Spleen (tissue), 11 donors: ENCODE measurements at regions not wholly inside any gene's neighbourhood (a gene's known extent, or its start where the extent isn't known, plus 50 kb on each side); places are given as distances from the start of the nearest gene placed in this dataset.

Source experiments
- DNase-seq: peaks from one replicate; pipeline ENCODE4 v3.0.0-alpha.2; 2020
- H3K27ac ChIP-seq, 8 donors: fragments of 200-600 bp; sonication (generic) in 7 of 8; 1 replicate in 4 of 8; 2 replicates in 4 of 8; pipeline versions ENCODE4 v1.5.0 to v1.8.0; 2016 to 2021; ENCODE audit warnings: inconsistent platforms in 4 of 8, mild to moderate bottlenecking in 4 of 8, moderate library complexity in 1 of 8
- H3K27me3 ChIP-seq, 7 donors: fragments of 200-600 bp; sonication (generic) in 6 of 7; replicated peaks in 1 of 7; 1 replicate in 4 of 7; 2 replicates in 3 of 7; pipeline versions ENCODE4 v1.5.0 to v1.8.0; 2016 to 2021; ENCODE audit warnings: inconsistent platforms in 3 of 7, mild to moderate bottlenecking in 1 of 7
- H3K36me3 ChIP-seq, 6 donors: fragments of 200-600 bp; sonication (generic) in 5 of 6; 1 replicate in 4 of 6; 2 replicates in 2 of 6; pipeline versions ENCODE4 v1.5.0 to v1.8.0; 2016 to 2021; ENCODE audit warnings: inconsistent platforms in 2 of 6
- H3K4me1 ChIP-seq, 6 donors: fragments of 200-600 bp; sonication (generic) in 5 of 6; 1 replicate in 3 of 6; 2 replicates in 3 of 6; pipeline versions ENCODE4 v1.5.0 to v1.8.0; 2016 to 2021; ENCODE audit warnings: inconsistent platforms in 3 of 6
- H3K4me3 ChIP-seq, 8 donors: fragments of 200-600 bp; sonication (generic) in 7 of 8; 1 replicate in 4 of 8; 2 replicates in 4 of 8; pipeline versions ENCODE4 v1.5.0 to v1.8.0; 2016 to 2021; ENCODE audit warnings: inconsistent platforms in 4 of 8, mild to moderate bottlenecking in 4 of 8, moderate library complexity in 2 of 8
- H3K9me3 ChIP-seq, 8 donors: fragments of 200-600 bp; sonication (generic) in 7 of 8; 1 replicate in 4 of 8; 2 replicates in 4 of 8; pipeline versions ENCODE4 v1.5.0 to v1.8.0; 2016 to 2021; ENCODE audit warnings: inconsistent platforms in 4 of 8
- CTCF ChIP-seq, 11 experiments: fragments of 200-600 bp in 7 of 11; fragments of 450-650 bp in 4 of 11; sonication (generic) in 4 of 11; IDR thresholded peaks in 8 of 11; conservative IDR thresholded peaks in 3 of 11; 1 replicate in 7 of 11; 2 replicates in 4 of 11; pipeline versions ENCODE4 v1.4.0 to v1.8.0; 2016 to 2021; ENCODE audit warnings: antibody characterized with exemption in 11 of 11, inconsistent platforms in 4 of 11, mild to moderate bottlenecking in 1 of 11
- POLR2A ChIP-seq, 3 donors: fragments of 450-650 bp; IDR thresholded peaks; one replicate each; pipeline ENCODE4 v1.5.1; 2017; ENCODE audit warnings: antibody characterized with exemption in 3 of 3, mild to moderate bottlenecking in 1 of 3
- POLR2AphosphoS5 ChIP-seq, 3 donors: sonication (generic); formaldehyde crosslinking; IDR thresholded peaks; one replicate each; pipeline ENCODE4 v1.5.1; 2017; ENCODE audit warnings: antibody characterized with exemption in 3 of 3
- WGBS, 5 donors: extraction: QIAGEN DNeasy Blood & Tissue Kit in 3 of 5; methylation state at CpG; one replicate each; pipeline versions ENCODE4 v1.1.5 to v1.1.7; 2013 to 2018; 5-methylcytosine and 5-hydroxymethylcytosine counted together
- intact Hi-C: fragments of 100-400 bp; cut with DNase I; formaldehyde crosslinking; loops from one replicate; pipeline ENCODE4 v1.15.0; 2023; ENCODE audit warnings: low total_unique reads
- donor health status: healthy with polysubstance abuse.
- donor health status: DM: no; HTN: no; CAD: no; lungs with moderate emphysema.
- donor health status: DM: no; HTN: no; CAD: no.
- donor health status: Bipolar disorder and iron deficiency.
- donor health status: healthy.
- donor health status: DM: no; HTN: no; CAD: no.
- donor health status: DM: yes; HTN: yes; CAD: no.

GRCh38 chr16:47938272-47938671 is 217.5 kb downstream of the ABCC12 start:
- Histone ChIP-seq H3K27me3 (peaks cover 0 to 5% (median 0%) of the 10 kb centered on the region in 7 donors), H3K4me3 (no peak overlapping the region), H3K4me1 (no peaks in the 10 kb centered on the region), H3K9me3 (peaks cover 0 to 13% (median 2%) of the 10 kb centered on the region in 8 donors), H3K36me3 (no peaks in the 10 kb centered on the region), H3K27ac (no peak overlapping the region)
- intact Hi-C loops = no loop called here
- no peak for DNase-seq
- 83 to 89% (median 86%) methylated on average over 1 of the region's 1 CpG for WGBS, 5 donors
- TF ChIP-seq POLR2A (IDR thresholded peaks at IDR 0.05) = no peak
- TF ChIP-seq POLR2AphosphoS5 (IDR thresholded peaks at IDR 0.05) = no peak
- TF ChIP-seq CTCF (IDR thresholded peaks at IDR 0.05 in 8 of 11, conservative IDR thresholded peaks at IDR 0.05 in 3 of 11) = no peak

- no peaks in the 10 kb centered on the region for H3K4me1 ChIP-seq
- no peak overlapping the region for H3K27ac ChIP-seq
- no peaks in the 10 kb centered on the region for H3K36me3 ChIP-seq
- H3K4me3 ChIP-seq = no peak overlapping the region
- TF ChIP-seq CTCF (IDR thresholded peaks at IDR 0.05 in 8 of 11, conservative IDR thresholded peaks at IDR 0.05 in 3 of 11) (no peak), POLR2A (IDR thresholded peaks at IDR 0.05) (no peak), POLR2AphosphoS5 (IDR thresholded peaks at IDR 0.05) (no peak)
- intact Hi-C loops = no loop called here
- H3K27me3 ChIP-seq = no peaks in the 10 kb centered on the region
- no peak for DNase-seq
- no peaks in the 10 kb centered on the region for H3K9me3 ChIP-seq
- 79 to 85% (median 82%) methylated on average over 9 of the region's 9 CpGs for WGBS, 5 donors
Measured at GRCh38 chr16:47928008-47928407, 227.8 kb downstream of the ABCC12 start.

- intact Hi-C loops = no loop called here
- H3K4me1 ChIP-seq = no peaks in the 10 kb centered on the region
- no peaks in the 10 kb centered on the region for H3K9me3 ChIP-seq
- WGBS, 5 donors = 79 to 93% (median 87%) methylated on average over 6 of the region's 6 CpGs
- H3K36me3 ChIP-seq = no peaks in the 10 kb centered on the region
- no peak for TF ChIP-seq POLR2A (IDR thresholded peaks at IDR 0.05)
- TF ChIP-seq CTCF (IDR thresholded peaks at IDR 0.05 in 8 of 11, conservative IDR thresholded peaks at IDR 0.05 in 3 of 11) = no peak
- TF ChIP-seq POLR2AphosphoS5 (IDR thresholded peaks at IDR 0.05) = no peak
- H3K27me3 ChIP-seq = no peaks in the 10 kb centered on the region
- DNase-seq = no peak
- H3K4me3 ChIP-seq = no peak overlapping the region
- H3K27ac ChIP-seq = no peak overlapping the region
Measured at GRCh38 chr16:47927330-47927729, 228.5 kb downstream of the ABCC12 start.

GRCh38 chr16:47925811-47926460 is 229.9 kb downstream of the ABCC12 start:
- Histone ChIP-seq H3K27ac (no peak overlapping the region), H3K36me3 (no peaks in the 10 kb centered on the region), H3K4me1 (no peaks in the 10 kb centered on the region), H3K4me3 (no peak overlapping the region), H3K9me3 (no peaks in the 10 kb centered on the region), H3K27me3 (no peaks in the 10 kb centered on the region)
- no peak for TF ChIP-seq POLR2A (IDR thresholded peaks at IDR 0.05)
- no peak for TF ChIP-seq CTCF (IDR thresholded peaks at IDR 0.05 in 8 of 11, conservative IDR thresholded peaks at IDR 0.05 in 3 of 11)
- TF ChIP-seq POLR2AphosphoS5 (IDR thresholded peaks at IDR 0.05) = no peak
- intact Hi-C loops = no loop called here
- WGBS, 5 donors = 81 to 96% (median 87%) methylated on average over 8 of the region's 8 CpGs
- DNase-seq = no peak
